Activated CD4-positive, alpha-beta T cell treated with anti-CD3 and anti-CD28 coated beads, Interleukin-10, Interleukin-2, amounts not matched to agents 100 ng/mL and 50 ng/mL, durations not matched to agents 16 hours and 8 hours (primary cell): ENCODE measurements at regions not wholly inside any gene's neighbourhood (a gene's known extent, or its start where the extent isn't known, plus 50 kb on each side); places are given as distances from the start of the nearest gene placed in this dataset.
"Not testable (repeated sequence)": the region's sequence is repeated elsewhere in the genome, so short reads cannot be mapped to it uniquely, and the experiment has no call there.

ENCODE experiments used
- DNase-seq: peaks from one replicate; pipeline ENCODE4 v3.0.0-alpha.2; 2020

DNA sequence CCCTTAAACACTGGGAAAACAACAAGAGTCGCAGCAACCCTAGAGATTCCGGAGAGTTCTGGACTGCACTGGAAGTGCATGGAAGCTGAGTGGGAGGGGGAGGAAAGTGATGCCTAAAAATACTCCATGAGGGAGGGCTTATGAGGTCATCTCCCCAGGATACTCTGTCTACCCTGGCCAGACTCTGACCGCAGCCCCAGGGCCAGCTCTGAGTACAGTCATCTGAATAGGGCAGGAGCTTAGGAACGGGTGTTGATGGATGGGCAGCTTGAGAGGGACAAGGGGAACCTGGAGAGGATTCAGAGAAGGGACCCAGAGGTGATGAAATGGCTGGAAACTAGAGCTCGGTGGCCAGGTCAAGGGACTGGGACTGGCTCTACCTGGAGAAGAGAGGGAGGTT, 79.3 kb upstream of the IGFBP5 start:
- no peak for DNase-seq

DNA sequence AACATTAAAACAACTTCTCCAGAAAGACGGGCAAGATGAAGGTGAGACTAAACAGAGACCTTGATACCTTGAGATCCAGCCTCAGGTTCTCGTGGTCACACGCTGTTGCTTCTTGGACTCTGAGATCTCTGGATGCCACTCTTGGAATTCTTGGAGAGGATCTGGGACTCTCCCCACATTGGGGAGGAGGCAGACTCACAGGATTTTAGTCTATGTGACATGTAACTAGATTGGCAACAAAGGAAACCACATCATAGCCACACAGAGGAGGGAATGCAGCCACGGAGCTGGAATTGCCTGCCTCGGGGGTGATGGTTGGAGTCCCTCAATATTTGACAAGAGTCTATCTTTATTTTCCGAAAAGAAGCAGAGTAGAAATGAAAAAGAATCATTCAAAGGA, 78.8 kb upstream of the IGFBP5 start:
- DNase-seq = no peak

DNA sequence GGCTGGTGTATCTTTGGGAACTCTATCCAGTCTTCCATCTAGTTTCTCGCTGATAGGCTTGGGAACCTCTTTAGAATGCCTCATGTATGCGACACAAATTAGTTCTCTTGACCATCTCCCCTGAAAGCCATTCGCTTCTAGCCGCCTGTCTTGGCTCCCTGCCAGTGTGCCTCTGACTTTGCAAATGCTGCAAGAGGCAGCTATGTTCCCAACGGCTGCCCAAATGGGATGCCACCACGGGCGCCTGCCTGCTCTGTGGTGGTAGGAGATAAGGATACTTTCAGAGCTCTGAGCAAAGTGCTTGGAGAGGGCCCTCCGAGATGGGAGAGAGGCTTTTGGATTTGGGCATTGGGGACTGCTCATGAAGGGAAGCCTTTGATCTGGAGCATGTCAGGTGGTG, 77.7 kb upstream of the IGFBP5 start:
- DNase-seq = no peak

DNA sequence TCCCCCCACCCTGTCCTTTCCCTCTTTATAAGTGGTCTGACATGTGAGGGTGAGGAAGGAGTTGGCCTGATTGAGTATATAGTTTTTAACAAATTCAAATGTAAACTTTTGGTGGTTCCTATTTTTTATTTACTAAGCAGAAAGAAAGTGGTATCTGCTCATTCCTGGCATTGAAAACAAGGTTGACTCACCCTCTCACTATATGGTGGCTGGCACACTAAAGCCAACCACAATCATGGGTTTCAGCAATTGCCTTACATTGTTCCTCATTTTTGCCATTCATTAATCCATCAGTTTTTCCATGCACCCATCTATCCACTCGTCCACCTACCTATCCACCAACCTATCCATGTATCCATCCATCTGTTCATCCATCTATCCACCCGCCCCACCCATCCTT, 75.4 kb upstream of the IGFBP5 start:
- DNase-seq = no peak

DNA sequence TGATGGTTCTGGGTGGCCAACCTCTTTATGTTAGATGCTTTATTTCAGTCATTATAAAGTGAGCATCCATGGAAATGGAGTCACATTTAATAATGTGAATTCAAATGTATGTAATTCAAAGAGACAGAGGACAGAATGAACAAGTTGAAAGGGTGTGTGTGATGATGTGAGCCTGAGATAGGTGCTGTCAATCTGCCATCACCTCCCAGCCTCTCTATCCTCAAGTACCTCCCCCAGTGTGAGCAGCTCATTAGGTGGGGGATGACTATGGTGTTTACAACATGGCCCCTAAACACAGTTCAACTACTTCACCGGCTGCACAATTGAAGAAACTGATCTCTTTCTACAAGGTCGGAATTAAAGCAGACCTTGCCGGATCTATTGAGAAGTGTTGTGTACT, 74.7 kb upstream of the IGFBP5 start:
- DNase-seq = no peak

DNA sequence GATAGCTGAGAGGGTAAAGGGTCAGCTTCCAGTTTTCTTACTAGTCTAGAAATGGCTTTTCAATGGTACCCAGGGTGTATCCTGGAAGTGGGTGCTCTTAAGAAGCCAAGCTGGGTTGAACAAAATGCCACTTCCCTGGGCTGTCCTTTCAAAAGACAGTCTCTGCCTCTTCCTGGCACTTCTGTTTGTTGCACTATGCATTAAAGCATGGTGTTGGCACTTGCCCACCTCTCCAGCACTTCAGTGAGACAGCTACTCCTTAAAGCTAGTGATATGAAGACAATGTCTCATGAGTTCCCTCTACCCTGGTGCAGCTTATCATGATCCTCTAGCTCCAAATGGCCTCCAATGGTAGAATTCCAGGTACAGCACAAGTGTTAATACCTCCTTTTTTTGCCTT, 74.3 kb upstream of the IGFBP5 start:
- no peak for DNase-seq

DNA sequence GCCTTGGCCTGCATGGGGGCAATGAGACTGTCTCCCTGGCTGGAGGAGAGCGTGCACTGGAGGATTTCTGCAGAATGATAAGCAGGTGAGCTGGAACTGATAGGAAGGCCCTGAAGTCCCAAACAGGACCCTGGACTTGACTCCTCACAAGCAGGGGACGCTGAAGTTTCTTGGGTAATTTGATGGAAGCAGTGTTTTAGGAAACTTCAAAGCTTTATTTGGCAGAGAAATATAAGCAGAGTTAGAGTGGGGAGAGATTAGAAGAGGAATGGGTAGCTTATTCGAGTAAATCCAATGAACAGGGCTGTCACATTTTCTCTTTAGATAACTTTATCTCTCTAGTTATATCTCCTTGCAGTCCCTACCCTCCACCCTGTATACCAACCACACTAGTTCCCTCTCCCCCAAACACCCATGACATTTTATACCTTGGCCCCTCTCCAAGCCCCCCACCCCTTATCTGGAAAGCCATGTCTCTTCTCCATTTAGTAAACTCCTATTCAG, 73.6 kb upstream of the IGFBP5 start:
- no peak for DNase-seq

DNA sequence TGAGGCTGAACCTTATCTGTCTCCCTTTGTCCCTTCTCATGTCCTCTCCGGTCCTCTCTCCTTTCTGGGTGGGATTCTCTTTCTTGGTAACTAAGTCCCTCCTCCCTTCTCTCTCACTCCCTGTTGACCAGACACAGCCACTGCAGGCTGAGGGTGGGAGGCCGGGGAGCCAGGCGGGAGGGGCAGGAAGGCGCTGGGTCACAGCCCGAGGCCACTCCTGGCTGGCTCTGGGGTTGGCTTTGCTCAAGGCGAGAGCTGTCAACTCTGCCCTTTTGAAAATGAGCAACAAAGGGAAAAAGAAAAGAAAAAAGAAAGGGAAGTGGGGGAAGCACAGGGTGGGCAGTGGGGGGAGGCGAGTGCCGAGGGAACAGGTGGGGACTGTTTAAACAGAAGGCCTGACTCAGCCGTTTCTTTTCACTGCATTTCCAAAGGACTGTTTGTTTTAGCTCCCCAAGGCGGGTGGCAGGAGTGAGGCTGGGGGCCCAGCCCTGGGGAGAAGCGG, 70.5 kb upstream of the IGFBP5 start:
- DNase-seq = no peak

DNA sequence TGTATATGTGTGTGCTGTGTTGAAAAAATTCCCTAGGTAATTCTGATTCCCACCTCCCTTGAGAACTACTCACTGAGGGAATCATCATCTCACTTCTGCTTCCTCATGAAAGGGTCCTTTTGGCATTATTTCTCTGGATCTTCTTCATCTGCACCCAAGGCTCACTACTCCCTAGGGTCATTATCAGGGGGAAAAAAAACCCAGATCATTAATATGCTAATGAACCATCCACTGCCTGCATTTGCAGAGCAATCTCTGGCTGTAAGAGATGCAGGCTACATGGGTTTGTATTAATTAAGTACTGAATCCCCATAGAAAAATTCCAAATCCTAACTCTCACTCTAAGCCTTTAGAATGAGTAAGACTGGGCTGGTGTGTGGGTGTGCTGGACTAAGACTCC, 68.0 kb upstream of the IGFBP5 start:
- no peak for DNase-seq

DNA sequence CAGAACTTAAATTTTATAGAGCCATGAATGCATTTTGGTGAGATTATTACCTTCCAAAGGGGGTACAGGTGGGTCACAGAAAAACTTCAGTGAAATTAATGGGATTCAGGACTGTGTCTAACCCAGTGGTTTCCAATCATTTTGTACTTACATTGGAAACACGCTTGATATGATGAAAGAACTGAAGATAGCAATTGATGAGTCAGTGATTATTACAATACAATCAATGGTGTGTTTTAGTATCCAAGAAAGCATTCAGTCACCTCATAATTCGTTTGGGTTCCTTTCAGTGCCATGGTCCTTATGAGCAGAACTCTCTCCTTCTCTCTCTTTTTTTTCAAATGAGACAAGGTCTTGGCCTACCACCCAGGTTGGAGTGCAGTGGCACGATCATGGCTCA, 66.5 kb upstream of the IGFBP5 start:
- no peak for DNase-seq

DNA sequence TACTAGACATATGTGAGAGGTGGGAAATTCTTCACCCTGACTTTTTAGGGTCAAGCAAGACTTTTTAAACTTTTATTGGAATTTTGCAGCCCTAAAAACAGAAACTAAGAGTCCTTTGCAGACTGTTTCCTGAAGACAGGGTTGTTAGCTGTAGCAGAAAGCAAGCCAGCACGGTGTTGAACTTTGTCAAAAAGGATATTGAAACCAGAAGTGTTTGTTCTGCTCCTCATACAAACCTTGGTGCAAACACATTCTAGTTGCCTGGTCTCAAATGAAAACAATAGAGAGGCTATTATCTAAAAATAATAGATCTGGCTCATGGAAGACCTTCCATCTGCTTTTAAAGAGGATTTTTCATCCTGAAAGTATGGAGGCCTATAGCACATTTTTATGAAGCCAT, 65.8 kb upstream of the IGFBP5 start:
- DNase-seq = no peak

DNA sequence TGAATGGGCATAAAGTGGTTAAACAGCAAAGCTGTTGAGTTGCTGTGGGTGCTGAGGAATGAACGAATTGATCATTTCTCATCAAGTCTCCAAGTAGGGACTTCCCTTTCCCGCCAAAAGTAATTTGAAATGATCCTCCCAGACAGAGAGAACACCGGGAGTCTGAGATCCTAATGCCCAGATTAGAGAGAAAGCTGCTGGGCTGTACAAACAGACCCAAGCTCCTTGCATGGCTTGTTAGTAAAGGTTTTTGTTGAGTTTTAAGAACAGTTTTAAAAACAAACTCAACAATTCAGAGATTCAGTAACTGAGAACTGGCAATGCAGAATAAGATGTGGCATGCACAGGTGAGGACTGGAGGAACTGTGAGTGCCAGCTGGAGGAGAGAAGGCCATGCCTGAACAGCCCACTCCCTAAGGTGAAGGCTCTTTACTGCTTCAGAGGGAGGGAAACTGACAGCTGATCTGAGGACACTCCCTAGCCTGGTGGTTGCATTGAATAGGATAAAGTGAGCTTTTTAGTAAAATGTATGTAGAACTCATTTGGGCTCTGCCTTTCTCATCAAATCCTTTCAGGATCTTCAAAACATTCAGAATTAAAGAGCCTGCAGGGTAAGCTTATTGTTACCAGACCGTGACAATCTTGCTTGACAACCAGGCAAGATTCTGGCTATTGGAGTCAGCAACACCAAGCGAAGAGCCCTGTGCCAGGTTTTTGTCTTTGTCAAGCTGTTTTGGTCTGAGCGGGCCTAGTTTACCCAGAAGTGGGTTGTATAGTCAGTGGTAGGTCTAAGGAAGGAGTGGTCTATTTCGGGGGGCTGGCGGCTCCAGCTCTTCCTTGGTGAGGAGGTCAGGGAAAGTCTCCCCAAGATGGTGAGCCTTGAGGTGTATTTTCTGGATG, 63.2 kb upstream of the IGFBP5 start:
- no peak for DNase-seq

DNA sequence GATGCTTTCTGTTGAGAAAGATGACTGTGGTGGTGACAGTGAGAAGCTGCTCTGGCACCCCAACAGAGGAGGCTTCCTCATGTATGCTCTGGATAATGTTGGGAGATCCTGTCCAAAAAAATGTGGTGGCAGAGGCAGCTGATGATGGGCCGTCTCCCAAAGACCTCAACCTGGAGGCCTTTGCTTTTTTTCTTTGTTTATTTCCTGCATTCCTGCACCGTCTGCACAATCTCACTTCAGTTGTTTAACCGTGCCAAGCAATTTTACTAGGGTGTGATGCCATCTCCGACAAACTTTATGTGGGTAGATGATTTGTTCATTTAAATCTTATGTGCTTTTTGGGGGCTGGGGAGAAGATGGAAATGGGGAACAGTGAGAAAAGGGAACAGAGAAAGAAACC, 62.2 kb upstream of the IGFBP5 start:
- DNase-seq = no peak

DNA sequence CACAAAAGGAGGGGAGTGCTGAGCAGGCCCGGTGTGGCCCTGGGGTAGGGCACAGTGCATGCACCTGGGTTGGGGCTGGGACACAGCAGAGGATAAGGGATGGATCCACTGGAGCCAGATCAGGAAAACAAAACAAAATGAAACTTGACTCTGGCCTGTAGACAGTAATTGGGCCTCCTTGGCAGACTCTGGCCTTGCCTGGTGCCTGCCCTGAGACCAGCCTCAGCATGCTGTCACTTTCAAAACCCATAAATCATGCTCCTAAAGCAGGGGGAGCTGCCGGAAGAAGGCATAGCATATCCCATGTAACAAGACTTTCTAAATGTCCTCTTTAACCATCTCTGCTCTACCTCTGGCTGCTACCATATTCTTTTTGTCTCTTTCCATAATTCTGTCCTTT, 61.1 kb upstream of the IGFBP5 start:
- no peak for DNase-seq

DNA sequence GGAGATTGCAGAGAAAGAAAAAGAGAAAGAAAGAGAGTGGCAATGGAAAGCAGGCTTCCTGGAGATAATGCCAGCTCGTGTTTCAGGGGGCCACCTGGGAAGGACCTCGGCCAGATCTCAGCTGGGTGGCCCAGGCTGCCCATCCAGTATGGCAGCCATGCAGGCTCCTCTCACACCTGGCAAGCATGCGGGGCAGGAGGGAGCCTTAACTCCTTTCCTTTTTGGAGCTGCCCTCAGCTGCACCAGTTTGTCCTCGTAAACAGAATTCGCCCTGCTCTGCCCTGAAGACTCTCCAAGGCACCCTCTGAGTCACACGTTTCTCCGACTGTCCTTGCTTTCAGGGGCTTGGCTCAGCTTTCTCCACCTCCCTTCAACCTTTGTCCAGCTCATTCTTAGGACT, 59.5 kb upstream of the IGFBP5 start:
- no peak for DNase-seq

DNA sequence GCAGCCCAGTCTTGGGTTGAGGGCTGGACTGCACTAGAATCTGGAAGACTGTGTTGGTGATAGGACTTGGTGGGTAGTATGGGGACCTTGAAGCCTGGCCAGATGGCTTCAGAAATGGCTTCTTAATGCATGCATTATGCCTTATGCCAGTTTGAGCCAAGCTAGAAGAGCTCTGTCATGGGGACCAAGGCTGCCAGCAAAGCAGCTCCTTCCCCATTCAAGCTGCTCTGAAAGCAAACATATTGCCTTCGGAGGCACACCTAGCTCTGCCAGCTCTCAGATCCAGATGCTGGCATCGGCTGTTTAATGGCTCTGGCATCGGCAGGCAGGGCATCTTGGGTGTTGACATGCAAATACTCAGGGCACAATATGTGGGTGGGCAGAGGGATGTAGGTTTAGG, 59.0 kb upstream of the IGFBP5 start:
- DNase-seq = no peak

DNA sequence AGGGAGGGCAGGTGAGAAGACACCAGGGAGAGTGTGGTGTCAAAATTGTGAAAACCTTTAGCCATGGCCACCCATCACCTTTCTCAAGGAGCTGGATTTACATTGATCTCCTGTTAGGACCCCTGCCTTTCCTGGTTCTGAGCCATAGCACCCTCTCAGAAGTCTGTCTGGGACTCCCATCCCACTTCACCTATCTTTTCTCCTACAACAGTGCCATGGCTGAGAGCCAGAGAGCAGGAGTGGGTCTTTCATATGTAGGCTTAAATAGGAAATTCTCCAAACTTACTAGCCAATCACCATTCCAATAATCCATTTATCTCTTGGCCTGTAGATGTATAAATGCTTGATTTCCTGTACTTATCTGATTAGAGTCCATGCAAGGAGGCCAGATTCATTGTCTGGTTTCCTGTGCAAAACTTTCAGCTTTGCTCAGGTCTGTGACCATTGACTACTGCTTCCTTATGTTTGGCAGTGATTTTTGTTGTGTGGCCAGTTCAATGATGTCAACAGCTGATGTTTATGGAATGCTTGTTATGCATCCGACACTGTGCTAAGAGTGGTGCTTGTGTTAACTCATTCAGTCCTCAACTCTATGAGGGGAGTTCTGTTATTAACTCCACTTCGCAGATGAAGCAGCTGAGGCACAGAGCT, 57.6 kb upstream of the IGFBP5 start:
- DNase-seq = no peak

DNA sequence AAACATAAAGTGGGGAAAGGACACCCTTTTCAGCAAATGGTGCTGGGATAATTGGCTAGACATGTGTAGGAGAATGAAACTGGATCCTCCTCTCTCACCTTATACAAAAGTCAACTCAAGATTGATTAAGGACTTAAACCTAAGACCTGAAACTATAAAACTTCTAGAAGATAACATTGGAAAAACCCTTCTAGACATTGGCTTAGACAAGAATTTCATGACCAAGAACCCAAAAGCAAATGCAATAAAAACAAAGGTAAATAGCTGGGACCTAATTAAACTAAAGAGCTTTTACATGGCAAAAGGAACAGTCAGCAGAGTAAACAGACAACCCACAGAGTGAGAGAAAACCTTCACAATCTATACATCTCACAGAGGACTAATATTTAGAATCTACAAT, 55.4 kb upstream of the IGFBP5 start:
- DNase-seq = not testable (repeated sequence)

DNA sequence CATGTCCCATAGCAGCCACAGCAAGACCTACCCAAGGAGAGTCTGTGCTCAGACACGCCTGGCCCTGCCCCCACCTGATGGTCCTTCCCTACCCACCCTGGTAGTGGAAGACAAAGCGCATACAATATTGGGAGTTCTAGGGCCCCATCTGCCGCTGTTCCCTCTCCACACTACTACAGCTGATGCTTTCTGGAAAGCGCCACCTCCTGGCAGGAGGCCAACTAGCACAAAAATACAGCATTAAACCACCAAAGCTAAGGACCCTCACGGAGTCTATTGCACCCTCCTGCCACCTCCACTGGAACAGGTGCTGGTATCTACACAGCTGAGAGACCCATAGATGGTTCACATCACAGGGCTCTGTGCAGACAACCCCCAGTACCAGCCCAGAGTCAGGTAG, 50.9 kb upstream of the IGFBP5 start:
- not testable (repeated sequence) for DNase-seq

DNA sequence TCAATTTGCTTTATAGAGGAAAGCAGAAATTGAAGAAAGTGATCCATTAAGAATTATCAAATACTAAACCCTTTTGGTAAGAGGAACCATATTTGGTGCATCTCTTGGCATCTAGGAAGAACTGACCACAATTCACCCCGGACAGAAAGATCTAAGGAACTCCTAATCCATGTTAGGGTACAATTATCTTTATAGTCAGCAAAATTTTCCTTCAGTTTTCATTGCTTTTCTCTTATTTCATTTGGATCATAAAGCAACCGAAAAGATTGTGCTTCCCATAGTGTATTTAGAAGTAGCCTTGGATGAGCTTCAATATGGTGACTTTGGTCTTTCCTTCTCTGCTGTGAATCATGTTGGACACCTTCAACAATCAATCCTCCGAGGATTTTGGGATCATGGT, 50.1 kb upstream of the IGFBP5 start:
- no peak for DNase-seq
